ENCODE measurements at regions not wholly inside any gene's neighbourhood (a gene's known extent, or its start where the extent isn't known, plus 50 kb on each side); places are given as distances from the start of the nearest gene placed in this dataset.

DNA sequence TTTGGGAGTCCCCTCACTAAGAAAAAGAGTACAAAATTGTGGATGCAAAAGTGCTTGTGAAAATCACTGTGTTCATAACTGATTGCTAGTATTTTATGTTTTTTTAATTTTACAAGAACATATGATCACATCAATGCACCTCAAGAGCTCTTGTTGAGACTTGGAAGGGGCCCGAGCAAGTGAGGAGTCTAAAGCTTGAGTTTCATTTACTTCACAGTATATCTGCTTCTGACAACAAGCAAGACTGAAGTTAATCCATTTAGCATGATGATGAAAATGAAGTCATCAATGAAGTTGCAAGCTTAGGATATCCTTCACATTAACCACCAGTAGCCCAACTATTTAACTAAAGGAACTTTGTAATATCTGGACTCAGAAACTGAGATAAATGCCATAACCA lies 182.5 kb upstream of the DIO2 start:
- TF ChIP-seq POLR2AphosphoS5 (IDR thresholded peaks at IDR 0.05), result no peak
- TF ChIP-seq, protein P1, sequence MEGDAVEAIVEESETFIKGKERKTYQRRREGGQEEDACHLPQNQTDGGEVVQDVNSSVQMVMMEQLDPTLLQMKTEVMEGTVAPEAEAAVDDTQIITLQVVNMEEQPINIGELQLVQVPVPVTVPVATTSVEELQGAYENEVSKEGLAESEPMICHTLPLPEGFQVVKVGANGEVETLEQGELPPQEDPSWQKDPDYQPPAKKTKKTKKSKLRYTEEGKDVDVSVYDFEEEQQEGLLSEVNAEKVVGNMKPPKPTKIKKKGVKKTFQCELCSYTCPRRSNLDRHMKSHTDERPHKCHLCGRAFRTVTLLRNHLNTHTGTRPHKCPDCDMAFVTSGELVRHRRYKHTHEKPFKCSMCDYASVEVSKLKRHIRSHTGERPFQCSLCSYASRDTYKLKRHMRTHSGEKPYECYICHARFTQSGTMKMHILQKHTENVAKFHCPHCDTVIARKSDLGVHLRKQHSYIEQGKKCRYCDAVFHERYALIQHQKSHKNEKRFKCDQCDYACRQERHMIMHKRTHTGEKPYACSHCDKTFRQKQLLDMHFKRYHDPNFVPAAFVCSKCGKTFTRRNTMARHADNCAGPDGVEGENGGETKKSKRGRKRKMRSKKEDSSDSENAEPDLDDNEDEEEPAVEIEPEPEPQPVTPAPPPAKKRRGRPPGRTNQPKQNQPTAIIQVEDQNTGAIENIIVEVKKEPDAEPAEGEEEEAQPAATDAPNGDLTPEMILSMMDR (IDR thresholded peaks at IDR 0.05), result no peak

Measured in breast epithelium (tissue), 3 donors.